ENCODE measurements at regions not wholly inside any gene's neighbourhood (a gene's known extent, or its start where the extent isn't known, plus 50 kb on each side); places are given as distances from the start of the nearest gene placed in this dataset.

GRCh38 chr10:78997635-78998618, 70.8 kb upstream of the ZMIZ1 start:
- no peaks in the 10 kb centered on the region for H3K36me3 ChIP-seq (ENCODE audit: control insufficient read depth, insufficient read depth, low read length)
- no peak overlapping the region for H3K4me3 ChIP-seq (replicated peaks in 1 of 4; ENCODE audit: control extremely low read depth in 1 of 4, insufficient read depth in 1 of 4, low read depth in 3 of 4, low read length in 4 of 4)
- H3K4me2 ChIP-seq (ENCODE audit: extremely low read depth, insufficient read depth, low read length), result no peak overlapping the region
- H3K79me2 ChIP-seq (ENCODE audit: control insufficient read depth, insufficient read depth, low read length), result no peaks in the 10 kb centered on the region
- no peak for DNase-seq (ENCODE audit: low read depth in 2 of 2)
- no peaks in the 10 kb centered on the region for H4K20me1 ChIP-seq (ENCODE audit: control insufficient read depth, extremely low read depth, insufficient read depth, low read length)
- H3K27ac ChIP-seq (ENCODE audit: insufficient read depth, low read length), result no peak overlapping the region
- H3K9me3 ChIP-seq (ENCODE audit: control insufficient read depth, insufficient read depth, low read depth, low read length), result no peaks in the 10 kb centered on the region
- TF ChIP-seq, protein P1, sequence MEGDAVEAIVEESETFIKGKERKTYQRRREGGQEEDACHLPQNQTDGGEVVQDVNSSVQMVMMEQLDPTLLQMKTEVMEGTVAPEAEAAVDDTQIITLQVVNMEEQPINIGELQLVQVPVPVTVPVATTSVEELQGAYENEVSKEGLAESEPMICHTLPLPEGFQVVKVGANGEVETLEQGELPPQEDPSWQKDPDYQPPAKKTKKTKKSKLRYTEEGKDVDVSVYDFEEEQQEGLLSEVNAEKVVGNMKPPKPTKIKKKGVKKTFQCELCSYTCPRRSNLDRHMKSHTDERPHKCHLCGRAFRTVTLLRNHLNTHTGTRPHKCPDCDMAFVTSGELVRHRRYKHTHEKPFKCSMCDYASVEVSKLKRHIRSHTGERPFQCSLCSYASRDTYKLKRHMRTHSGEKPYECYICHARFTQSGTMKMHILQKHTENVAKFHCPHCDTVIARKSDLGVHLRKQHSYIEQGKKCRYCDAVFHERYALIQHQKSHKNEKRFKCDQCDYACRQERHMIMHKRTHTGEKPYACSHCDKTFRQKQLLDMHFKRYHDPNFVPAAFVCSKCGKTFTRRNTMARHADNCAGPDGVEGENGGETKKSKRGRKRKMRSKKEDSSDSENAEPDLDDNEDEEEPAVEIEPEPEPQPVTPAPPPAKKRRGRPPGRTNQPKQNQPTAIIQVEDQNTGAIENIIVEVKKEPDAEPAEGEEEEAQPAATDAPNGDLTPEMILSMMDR (conservative IDR thresholded peaks at IDR 0.05 in 1 of 2, IDR thresholded peaks at IDR 0.05 in 1 of 2; ENCODE audit: low read depth in 1 of 2, low read length in 2 of 2), result no peak
- TF ChIP-seq EZH2 (IDR thresholded peaks at IDR 0.05; ENCODE audit: low read length, missing control alignments), result no peak
- peaks cover 11% of the 10 kb centered on the region for H3K27me3 ChIP-seq (ENCODE audit: control insufficient read depth, insufficient read depth, low read length)
- H3K9ac ChIP-seq (ENCODE audit: insufficient read depth, low read length), result no peak overlapping the region
- no peaks in the 10 kb centered on the region for H3K4me1 ChIP-seq (ENCODE audit: control insufficient read depth, extremely low read depth, insufficient read depth, low read length)
- no peak overlapping the region for H2AFZ ChIP-seq (ENCODE audit: low read length)

DNA sequence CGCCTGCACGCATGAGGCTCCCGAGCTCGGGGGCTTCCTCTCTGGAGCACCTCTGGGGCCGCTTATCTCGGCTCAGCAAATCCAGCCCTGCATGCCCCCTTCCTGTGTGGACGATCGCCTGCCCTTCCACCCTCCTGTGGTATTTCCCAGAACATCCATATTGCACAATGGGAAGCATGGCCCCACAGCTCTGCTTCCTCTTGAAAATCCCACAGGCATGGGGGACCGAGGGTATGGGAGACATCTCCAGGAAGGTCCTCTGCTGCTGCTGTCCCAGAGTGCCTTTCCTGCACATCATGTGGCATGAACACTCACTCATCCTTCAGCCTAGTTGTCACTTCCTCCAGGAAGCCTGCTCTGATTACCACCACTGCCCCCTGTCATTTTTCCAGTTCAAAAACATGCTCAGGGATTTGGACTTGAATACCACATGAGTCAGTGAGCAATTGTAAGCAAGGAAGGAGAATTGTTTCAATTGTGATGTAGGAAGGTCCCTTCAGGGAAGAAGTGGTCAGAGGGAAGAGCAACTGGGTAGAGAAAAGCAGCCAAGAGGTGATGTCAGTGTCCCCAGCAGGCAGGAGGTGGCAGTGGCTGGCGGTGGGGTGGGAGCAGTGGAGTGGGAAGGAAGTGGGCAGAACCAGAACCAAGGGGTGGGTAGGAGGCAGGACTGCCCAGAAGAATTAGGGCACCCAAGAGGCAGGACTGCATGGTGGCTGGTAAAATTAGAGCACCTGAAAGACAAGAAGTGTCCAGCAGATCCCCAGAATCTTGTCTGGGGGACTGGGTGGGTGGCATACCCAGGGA, 67.5 kb upstream of the ZMIZ1 start:
- Histone ChIP-seq H3K9me3 (ENCODE audit: control insufficient read depth, insufficient read depth, low read depth, low read length) (no peaks in the 10 kb centered on the region), H3K4me1 (ENCODE audit: control insufficient read depth, extremely low read depth, insufficient read depth, low read length) (no peaks in the 10 kb centered on the region), H3K9ac (ENCODE audit: insufficient read depth, low read length) (no peak overlapping the region), H3K27me3 (ENCODE audit: control insufficient read depth, insufficient read depth, low read length) (peaks cover 16% of the 10 kb centered on the region), H3K4me3 (replicated peaks in 1 of 4; ENCODE audit: control extremely low read depth in 1 of 4, insufficient read depth in 1 of 4, low read depth in 3 of 4, low read length in 4 of 4) (no peak overlapping the region), H4K20me1 (ENCODE audit: control insufficient read depth, extremely low read depth, insufficient read depth, low read length) (no peaks in the 10 kb centered on the region), H3K4me2 (ENCODE audit: extremely low read depth, insufficient read depth, low read length) (no peak overlapping the region), H3K79me2 (ENCODE audit: control insufficient read depth, insufficient read depth, low read length) (no peaks in the 10 kb centered on the region), H2AFZ (ENCODE audit: low read length) (no peak overlapping the region), H3K36me3 (ENCODE audit: control insufficient read depth, insufficient read depth, low read length) (no peaks in the 10 kb centered on the region), H3K27ac (ENCODE audit: insufficient read depth, low read length) (no peak overlapping the region)
- DNase-seq (ENCODE audit: low read depth in 2 of 2), result peak in 1 of 2 donors; percentile 12
- TF ChIP-seq, protein P1 (conservative IDR thresholded peaks at IDR 0.05 in 1 of 2, IDR thresholded peaks at IDR 0.05 in 1 of 2; ENCODE audit: low read depth in 1 of 2, low read length in 2 of 2), result no peak
- no peak for TF ChIP-seq EZH2 (IDR thresholded peaks at IDR 0.05; ENCODE audit: low read length, missing control alignments)

- Histone ChIP-seq H3K4me3 (replicated peaks in 1 of 4; ENCODE audit: control extremely low read depth in 1 of 4, insufficient read depth in 1 of 4, low read depth in 3 of 4, low read length in 4 of 4) (no peak overlapping the region), H3K79me2 (ENCODE audit: control insufficient read depth, insufficient read depth, low read length) (no peaks in the 10 kb centered on the region), H3K36me3 (ENCODE audit: control insufficient read depth, insufficient read depth, low read length) (no peaks in the 10 kb centered on the region), H3K4me2 (ENCODE audit: extremely low read depth, insufficient read depth, low read length) (no peak overlapping the region), H3K9me3 (ENCODE audit: control insufficient read depth, insufficient read depth, low read depth, low read length) (no peaks in the 10 kb centered on the region), H3K27me3 (ENCODE audit: control insufficient read depth, insufficient read depth, low read length) (peaks cover 16% of the 10 kb centered on the region), H3K4me1 (ENCODE audit: control insufficient read depth, extremely low read depth, insufficient read depth, low read length) (no peaks in the 10 kb centered on the region), H2AFZ (ENCODE audit: low read length) (no peak overlapping the region), H4K20me1 (ENCODE audit: control insufficient read depth, extremely low read depth, insufficient read depth, low read length) (no peaks in the 10 kb centered on the region), H3K9ac (ENCODE audit: insufficient read depth, low read length) (no peak overlapping the region), H3K27ac (ENCODE audit: insufficient read depth, low read length) (no peak overlapping the region)
- no peak for DNase-seq (ENCODE audit: low read depth in 2 of 2)
- TF ChIP-seq, protein P1 (conservative IDR thresholded peaks at IDR 0.05 in 1 of 2, IDR thresholded peaks at IDR 0.05 in 1 of 2; ENCODE audit: low read depth in 1 of 2, low read length in 2 of 2), result no peak
- TF ChIP-seq EZH2 (IDR thresholded peaks at IDR 0.05; ENCODE audit: low read length, missing control alignments), result no peak
These were observed 66.4 kb upstream of the ZMIZ1 start for GRCh38 chr10:79002336-79002735.
